ENCODE measurements at regions not wholly inside any gene's neighbourhood (a gene's known extent, or its start where the extent isn't known, plus 50 kb on each side); places are given as distances from the start of the nearest gene placed in this dataset.

DNA sequence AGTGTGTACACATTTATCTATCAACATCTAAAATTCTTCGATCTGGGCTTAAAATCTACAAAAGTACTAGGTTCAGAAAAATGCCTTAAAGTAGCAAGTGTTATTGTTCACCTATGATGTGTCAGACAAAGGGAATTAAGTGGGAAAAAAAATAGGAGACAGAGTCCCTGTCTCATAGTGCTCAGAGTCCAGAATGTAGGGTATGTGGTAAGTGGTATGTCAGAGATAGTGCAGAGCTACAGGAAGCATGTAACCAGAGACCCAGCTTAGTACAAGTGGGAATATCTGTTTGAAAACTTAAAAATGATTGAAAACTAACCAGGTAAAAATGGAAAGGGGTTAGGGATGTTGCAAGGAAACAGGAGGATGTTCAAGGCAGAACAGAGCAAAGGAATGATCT, 482.8 kb downstream of the ELAVL2 start:
- TF ChIP-seq HOXA7 (CRISPR knock-in tag; IDR thresholded peaks at IDR 0.05; ENCODE audit: borderline replicate concordance) (no peak), ZNF707 (tag by site-specific recombination; IDR thresholded peaks at IDR 0.05) (no peak)
- TF ChIP-seq, protein P1, sequence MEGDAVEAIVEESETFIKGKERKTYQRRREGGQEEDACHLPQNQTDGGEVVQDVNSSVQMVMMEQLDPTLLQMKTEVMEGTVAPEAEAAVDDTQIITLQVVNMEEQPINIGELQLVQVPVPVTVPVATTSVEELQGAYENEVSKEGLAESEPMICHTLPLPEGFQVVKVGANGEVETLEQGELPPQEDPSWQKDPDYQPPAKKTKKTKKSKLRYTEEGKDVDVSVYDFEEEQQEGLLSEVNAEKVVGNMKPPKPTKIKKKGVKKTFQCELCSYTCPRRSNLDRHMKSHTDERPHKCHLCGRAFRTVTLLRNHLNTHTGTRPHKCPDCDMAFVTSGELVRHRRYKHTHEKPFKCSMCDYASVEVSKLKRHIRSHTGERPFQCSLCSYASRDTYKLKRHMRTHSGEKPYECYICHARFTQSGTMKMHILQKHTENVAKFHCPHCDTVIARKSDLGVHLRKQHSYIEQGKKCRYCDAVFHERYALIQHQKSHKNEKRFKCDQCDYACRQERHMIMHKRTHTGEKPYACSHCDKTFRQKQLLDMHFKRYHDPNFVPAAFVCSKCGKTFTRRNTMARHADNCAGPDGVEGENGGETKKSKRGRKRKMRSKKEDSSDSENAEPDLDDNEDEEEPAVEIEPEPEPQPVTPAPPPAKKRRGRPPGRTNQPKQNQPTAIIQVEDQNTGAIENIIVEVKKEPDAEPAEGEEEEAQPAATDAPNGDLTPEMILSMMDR (tag by site-specific recombination; IDR thresholded peaks at IDR 0.05), result no peak
- TF ChIP-seq, protein P2, sequence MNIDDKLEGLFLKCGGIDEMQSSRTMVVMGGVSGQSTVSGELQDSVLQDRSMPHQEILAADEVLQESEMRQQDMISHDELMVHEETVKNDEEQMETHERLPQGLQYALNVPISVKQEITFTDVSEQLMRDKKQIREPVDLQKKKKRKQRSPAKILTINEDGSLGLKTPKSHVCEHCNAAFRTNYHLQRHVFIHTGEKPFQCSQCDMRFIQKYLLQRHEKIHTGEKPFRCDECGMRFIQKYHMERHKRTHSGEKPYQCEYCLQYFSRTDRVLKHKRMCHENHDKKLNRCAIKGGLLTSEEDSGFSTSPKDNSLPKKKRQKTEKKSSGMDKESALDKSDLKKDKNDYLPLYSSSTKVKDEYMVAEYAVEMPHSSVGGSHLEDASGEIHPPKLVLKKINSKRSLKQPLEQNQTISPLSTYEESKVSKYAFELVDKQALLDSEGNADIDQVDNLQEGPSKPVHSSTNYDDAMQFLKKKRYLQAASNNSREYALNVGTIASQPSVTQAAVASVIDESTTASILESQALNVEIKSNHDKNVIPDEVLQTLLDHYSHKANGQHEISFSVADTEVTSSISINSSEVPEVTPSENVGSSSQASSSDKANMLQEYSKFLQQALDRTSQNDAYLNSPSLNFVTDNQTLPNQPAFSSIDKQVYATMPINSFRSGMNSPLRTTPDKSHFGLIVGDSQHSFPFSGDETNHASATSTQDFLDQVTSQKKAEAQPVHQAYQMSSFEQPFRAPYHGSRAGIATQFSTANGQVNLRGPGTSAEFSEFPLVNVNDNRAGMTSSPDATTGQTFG (tag by site-specific recombination; IDR thresholded peaks at IDR 0.05; ENCODE audit: borderline replicate concordance), result no peak
- TF ChIP-seq, protein P3, sequence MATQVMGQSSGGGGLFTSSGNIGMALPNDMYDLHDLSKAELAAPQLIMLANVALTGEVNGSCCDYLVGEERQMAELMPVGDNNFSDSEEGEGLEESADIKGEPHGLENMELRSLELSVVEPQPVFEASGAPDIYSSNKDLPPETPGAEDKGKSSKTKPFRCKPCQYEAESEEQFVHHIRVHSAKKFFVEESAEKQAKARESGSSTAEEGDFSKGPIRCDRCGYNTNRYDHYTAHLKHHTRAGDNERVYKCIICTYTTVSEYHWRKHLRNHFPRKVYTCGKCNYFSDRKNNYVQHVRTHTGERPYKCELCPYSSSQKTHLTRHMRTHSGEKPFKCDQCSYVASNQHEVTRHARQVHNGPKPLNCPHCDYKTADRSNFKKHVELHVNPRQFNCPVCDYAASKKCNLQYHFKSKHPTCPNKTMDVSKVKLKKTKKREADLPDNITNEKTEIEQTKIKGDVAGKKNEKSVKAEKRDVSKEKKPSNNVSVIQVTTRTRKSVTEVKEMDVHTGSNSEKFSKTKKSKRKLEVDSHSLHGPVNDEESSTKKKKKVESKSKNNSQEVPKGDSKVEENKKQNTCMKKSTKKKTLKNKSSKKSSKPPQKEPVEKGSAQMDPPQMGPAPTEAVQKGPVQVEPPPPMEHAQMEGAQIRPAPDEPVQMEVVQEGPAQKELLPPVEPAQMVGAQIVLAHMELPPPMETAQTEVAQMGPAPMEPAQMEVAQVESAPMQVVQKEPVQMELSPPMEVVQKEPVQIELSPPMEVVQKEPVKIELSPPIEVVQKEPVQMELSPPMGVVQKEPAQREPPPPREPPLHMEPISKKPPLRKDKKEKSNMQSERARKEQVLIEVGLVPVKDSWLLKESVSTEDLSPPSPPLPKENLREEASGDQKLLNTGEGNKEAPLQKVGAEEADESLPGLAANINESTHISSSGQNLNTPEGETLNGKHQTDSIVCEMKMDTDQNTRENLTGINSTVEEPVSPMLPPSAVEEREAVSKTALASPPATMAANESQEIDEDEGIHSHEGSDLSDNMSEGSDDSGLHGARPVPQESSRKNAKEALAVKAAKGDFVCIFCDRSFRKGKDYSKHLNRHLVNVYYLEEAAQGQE (tag by site-specific recombination; IDR thresholded peaks at IDR 0.05), result no peak
